Nephron progenitor cell (in vitro differentiated cells): ENCODE measurements at regions not wholly inside any gene's neighbourhood (a gene's known extent, or its start where the extent isn't known, plus 50 kb on each side); places are given as distances from the start of the nearest gene placed in this dataset.

Experiments used
- DNase-seq: peaks from one replicate; pipeline ENCODE4 v3.0.0; 2021
- H3K27ac Mint-ChIP-seq: 2 replicates; pipeline ENCODE4 v1.8.0; 2021; ENCODE audit warnings: mild to moderate bottlenecking, moderate library complexity, mixed read lengths
- H3K27me3 Mint-ChIP-seq: 2 replicates; pipeline ENCODE4 v1.8.0; 2021; ENCODE audit warnings: mild to moderate bottlenecking, low read depth, mixed read lengths; ENCODE audit not compliant: poor library complexity
- H3K36me3 Mint-ChIP-seq: 2 replicates; pipeline ENCODE4 v1.8.0; 2021; ENCODE audit warnings: low read depth, mixed read lengths
- H3K4me1 Mint-ChIP-seq: 2 replicates; pipeline ENCODE4 v1.8.0; 2021; ENCODE audit warnings: mixed read lengths
- H3K4me3 Mint-ChIP-seq: 2 replicates; pipeline ENCODE4 v1.8.0; 2021; ENCODE audit warnings: mild to moderate bottlenecking, moderate library complexity, mixed read lengths
- H3K9me3 Mint-ChIP-seq: 2 replicates; pipeline ENCODE4 v1.8.0; 2021; ENCODE audit warnings: mild to moderate bottlenecking, moderate library complexity, mixed read lengths
- TF ChIP-seq, protein P1 (sequence below): fragments of 200-600 bp; sonication (generic); IDR thresholded peaks from 2 replicates; pipeline ENCODE4 v1.5.0; 2021; ENCODE audit warnings: antibody characterized with exemption

DNA sequence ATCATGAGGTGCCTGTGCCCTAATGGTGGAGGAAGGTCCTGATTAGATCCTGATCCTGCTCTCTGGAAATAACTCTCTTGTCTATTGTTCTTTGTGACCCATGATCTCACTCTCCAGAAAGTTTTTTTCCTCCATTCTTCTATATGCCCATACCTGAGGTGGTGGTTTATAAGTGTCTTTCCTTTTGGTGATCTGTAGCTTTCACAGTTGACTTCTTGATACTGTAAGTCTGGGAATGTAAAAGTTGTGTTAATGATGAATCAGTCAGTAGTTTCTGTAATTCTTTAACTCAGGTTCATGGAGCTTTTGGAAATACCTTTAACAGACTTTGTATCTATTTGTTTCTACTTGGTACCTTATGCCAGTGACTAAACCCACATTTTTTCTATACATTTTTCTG lies 444.0 kb upstream of the FLRT2 start:
- Mint-ChIP-seq H3K36me3 (no peaks in the 10 kb centered on the region), H3K4me1 (no peaks in the 10 kb centered on the region), H3K9me3 (no peaks in the 10 kb centered on the region), H3K27ac (no peak overlapping the region), H3K27me3 (no peaks in the 10 kb centered on the region), H3K4me3 (no peak overlapping the region)
- DNase-seq: no peak
- TF ChIP-seq, protein P1, sequence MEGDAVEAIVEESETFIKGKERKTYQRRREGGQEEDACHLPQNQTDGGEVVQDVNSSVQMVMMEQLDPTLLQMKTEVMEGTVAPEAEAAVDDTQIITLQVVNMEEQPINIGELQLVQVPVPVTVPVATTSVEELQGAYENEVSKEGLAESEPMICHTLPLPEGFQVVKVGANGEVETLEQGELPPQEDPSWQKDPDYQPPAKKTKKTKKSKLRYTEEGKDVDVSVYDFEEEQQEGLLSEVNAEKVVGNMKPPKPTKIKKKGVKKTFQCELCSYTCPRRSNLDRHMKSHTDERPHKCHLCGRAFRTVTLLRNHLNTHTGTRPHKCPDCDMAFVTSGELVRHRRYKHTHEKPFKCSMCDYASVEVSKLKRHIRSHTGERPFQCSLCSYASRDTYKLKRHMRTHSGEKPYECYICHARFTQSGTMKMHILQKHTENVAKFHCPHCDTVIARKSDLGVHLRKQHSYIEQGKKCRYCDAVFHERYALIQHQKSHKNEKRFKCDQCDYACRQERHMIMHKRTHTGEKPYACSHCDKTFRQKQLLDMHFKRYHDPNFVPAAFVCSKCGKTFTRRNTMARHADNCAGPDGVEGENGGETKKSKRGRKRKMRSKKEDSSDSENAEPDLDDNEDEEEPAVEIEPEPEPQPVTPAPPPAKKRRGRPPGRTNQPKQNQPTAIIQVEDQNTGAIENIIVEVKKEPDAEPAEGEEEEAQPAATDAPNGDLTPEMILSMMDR: no peak

DNA sequence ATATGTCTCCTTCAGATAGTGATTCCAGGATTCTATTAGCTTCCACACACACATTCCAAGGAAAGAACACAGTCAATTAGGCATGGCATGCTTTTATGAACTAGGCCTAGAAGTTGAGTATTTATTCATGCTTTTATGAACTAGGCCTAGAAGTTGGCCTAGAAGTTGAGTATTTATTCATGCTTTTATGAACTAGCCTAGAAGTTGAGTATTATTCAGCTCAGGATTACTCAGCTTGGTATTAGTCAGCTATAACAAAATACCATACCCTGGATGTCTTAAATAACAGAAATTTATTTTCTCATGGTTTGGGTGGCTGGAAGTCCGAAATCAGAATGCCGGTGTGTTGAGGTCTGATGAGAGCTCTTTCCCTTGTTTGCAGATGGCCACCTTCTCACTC lies 442.7 kb upstream of the FLRT2 start:
- DNase-seq: no peak
- H3K27me3 Mint-ChIP-seq: no peaks in the 10 kb centered on the region
- H3K4me1 Mint-ChIP-seq: no peaks in the 10 kb centered on the region
- H3K9me3 Mint-ChIP-seq: no peaks in the 10 kb centered on the region
- H3K4me3 Mint-ChIP-seq: no peak overlapping the region
- TF ChIP-seq, protein P1: no peak
- no peaks in the 10 kb centered on the region for H3K36me3 Mint-ChIP-seq
- H3K27ac Mint-ChIP-seq: no peak overlapping the region

DNA sequence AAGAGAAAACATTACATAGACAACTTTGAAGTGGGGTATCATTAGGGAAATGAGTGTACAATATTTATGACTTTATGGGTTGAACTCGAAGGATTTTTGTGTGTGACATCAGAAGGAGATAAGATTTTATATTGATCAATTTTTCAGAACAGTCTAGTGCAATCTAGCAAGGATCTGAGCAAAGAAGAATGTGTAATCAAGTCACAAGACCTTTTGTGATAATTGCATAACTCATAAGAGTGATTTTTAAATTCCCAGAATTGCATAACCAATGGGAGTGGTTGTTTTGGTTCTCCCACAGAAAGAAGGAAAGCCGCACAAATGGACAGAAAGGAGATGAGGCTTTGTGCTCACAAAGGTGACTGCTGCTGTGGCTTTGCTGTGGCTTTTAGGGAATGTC lies 441.8 kb upstream of the FLRT2 start:
- H3K27me3 Mint-ChIP-seq: no peaks in the 10 kb centered on the region
- TF ChIP-seq, protein P1: no peak
- H3K4me1 Mint-ChIP-seq: no peaks in the 10 kb centered on the region
- DNase-seq: no peak
- no peak overlapping the region for H3K27ac Mint-ChIP-seq
- H3K9me3 Mint-ChIP-seq: no peaks in the 10 kb centered on the region
- no peak overlapping the region for H3K4me3 Mint-ChIP-seq
- no peaks in the 10 kb centered on the region for H3K36me3 Mint-ChIP-seq

DNA sequence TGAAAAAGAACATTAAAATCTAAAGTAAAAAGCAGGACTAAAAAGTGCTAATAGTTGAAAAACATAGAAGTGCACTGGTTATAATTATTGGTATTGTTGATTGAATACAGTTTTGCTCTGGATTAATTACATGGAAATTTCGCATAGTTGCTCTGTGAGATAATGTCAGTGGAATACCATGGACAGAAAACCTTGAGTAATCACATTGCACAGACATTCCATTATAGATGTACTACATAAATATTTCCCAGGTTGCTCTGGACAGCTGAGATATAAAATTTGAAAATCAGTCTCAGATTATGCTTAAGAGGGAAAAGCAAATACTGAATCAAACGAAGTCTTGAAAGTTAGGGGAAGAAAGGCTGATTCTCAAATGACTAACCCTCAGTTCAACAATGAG lies 439.3 kb upstream of the FLRT2 start:
- Mint-ChIP-seq H3K4me1 (no peaks in the 10 kb centered on the region), H3K27me3 (no peaks in the 10 kb centered on the region), H3K36me3 (no peaks in the 10 kb centered on the region), H3K4me3 (no peak overlapping the region), H3K9me3 (no peaks in the 10 kb centered on the region), H3K27ac (no peak overlapping the region)
- no peak for DNase-seq
- TF ChIP-seq, protein P1: no peak

DNA sequence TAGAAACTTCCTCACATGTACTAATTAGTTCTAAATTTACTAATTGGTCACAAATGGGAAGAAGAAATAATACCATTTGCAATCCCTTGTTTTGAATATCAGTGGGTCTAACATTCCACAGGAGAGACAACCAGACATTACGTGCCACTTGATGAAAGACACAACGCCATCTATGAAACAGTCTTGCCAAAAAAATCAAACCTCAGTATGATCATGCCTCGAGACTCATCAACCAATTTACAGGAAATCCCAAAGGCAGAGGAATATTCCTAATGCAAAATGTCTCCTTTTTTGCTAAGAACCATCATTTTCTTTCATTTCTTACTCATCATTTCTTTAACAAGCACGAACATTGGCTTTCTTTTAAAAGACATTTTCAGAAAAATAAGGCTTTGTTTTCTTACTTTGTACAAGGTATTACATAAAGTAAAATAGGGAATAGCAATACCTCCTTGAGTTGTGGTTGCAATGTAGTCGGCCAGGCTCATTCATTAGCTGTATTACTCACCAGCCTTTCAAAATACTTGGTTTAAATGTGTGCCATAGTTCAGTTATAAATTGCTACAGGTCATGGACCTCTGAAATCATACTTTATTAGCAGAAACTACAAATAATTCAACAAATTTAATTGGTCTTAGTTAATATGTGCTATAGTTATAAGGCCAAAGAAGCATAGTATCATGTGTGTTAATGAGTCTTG lies 436.2 kb upstream of the FLRT2 start:
- Mint-ChIP-seq H3K4me3 (no peak overlapping the region), H3K9me3 (no peaks in the 10 kb centered on the region), H3K4me1 (no peaks in the 10 kb centered on the region), H3K36me3 (no peaks in the 10 kb centered on the region), H3K27ac (no peak overlapping the region), H3K27me3 (no peaks in the 10 kb centered on the region)
- no peak for DNase-seq
- TF ChIP-seq, protein P1: no peak

DNA sequence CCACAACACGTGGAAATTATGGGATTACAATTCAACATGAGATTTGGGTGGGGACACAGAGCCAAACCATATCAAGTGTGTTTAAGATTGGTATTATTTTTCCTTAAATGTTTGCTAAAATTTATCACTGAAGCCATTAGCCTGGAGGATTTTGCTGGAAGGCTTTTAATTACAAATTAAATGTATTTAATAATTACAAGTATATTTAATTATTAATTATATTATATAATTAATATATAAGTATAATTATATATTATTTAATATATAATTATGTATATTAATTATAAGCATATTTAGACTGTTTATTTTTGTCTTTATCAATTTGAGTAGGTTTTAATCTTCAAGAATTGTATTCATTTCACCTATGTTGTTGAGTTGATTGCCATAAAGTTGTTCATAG lies 427.4 kb upstream of the FLRT2 start:
- Mint-ChIP-seq H3K4me1 (no peaks in the 10 kb centered on the region), H3K4me3 (no peak overlapping the region), H3K9me3 (no peaks in the 10 kb centered on the region), H3K36me3 (no peaks in the 10 kb centered on the region), H3K27ac (no peak overlapping the region), H3K27me3 (peaks cover 4% of the 10 kb centered on the region)
- TF ChIP-seq, protein P1: no peak
- DNase-seq: no peak
